NCI-H748 (cell line): ENCODE measurements at regions not wholly inside any gene's neighbourhood (a gene's known extent, or its start where the extent isn't known, plus 50 kb on each side); places are given as distances from the start of the nearest gene placed in this dataset.

Source experiments
- DNase-seq: peaks from one replicate; lab custom pipeline; 2025; ENCODE audit not compliant: unreplicated experiment; lab: John Stamatoyannopoulos, UW

DNA sequence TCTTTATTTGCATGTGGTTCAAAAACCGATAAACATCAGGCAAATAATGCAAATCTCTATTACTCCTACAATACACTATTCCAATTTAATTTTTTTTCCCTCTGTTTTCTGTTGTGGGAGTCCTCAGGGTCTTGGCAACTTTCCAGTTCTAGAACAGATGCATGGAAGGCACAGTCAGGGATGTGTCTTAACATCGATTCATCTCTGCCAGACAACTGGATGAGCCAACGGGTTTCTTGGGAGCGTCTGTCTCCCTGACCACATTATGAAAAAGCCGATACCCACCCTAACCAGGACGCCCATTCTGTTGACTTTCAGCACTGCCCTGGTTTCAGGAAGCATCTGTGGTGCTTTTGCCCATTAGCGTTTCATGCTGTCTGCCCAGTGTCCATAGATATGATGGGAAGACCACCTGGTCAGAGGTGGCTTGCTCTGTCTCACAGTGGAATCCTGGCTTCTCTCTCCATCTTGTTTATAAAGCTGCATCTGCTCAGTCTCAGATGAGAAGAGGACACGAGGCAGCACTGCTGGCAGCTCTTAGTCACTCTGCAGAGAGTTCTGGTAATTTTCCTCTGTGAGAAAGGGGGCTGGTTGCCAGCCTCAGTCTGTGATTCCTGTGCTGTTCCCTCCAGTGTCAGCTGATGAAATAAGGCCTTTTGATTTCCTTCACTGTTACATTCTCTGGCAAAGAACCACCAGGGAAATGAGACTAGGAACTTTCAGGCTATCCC, 57.9 kb upstream of the KCNE4 start:
- no peak for DNase-seq

DNA sequence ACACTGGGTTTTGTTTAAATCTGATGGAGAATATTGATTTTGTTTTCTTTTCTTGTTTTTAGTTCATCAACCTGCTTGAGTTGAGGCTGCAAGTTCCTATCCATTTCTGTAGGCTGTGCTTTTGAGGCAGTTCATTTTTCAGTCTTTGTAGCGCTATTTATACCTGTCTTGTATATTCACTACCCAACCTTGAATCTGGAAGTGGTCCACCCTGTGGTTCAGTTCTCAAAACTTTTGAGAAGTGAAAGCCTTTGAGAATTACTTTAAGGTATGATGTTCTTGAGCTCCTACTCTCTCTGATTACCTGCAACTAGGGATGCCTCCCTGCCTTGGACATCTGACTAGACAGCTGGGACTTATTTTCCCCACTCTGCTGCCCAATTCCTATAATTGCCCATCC, 53.5 kb upstream of the KCNE4 start:
- DNase-seq = no peak

DNA sequence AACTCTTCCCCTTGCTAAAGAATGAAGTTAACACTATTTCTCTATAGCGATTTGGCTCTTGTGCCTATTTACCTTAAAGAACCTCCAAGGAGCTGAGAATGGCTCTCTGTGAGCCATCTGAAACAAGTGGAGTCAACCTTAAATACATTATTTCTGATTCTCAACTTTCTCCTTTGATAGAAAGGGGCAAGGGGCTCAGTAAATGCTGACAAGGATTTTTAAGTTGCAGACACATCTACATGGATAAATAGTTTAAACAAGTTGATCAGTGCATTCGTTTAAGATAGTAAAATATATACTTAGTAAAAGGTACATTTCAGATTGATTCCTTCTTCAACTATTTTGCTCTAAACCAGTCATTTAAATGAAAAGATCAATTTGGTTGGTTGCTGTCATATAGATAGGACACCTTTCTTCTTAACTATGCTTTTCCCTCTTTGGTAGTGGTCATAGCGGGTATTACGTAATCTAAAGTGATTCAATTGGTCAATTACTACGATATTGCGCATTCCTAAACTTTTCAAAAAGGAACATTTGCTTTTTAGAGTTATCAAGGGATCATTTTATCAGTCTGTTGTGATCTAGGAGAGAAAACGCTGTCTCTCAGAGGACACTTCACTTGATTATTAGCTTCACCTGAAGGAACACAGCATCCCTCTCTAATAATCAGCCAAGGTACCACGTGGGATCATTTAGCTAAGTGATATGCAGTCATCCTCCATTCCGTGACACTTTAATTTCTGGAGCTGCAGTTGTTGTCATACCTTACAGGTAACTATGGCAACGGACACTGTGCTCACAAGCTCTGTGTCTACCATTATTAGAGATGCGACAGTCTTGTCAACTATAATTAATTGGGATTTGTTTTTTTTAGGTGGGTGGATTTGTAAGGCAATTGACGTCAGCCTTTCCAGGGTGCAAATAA, 50.9 kb upstream of the KCNE4 start:
- peak; percentile 94 for DNase-seq

DNA sequence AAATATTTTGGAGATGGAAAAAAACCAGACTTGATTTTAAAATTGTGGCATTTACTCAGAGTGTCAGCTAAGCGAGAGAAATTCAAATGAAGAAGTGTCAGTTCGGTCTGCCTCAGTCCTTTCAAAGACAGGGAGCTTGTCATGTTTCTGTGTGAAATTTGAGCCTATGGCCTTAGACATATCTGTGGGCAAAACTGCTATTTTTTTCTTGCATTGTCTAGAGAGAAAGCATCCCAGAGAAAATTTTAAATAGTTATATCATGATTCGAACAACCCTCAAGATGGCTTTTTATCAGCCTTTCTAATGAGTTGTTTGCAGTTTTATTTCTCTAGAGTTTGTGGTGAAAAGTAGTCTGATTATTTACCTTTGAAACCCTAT, 50.2 kb upstream of the KCNE4 start:
- no peak for DNase-seq
